HG02840 (cell line): ENCODE measurements at regions not wholly inside any gene's neighbourhood (a gene's known extent, or its start where the extent isn't known, plus 50 kb on each side); places are given as distances from the start of the nearest gene placed in this dataset.
"Not testable (repeated sequence)": the region's sequence is repeated elsewhere in the genome, so short reads cannot be mapped to it uniquely, and the experiment has no call there.

Experiments
- ATAC-seq: cut with Tn5 transposase; IDR thresholded peaks from one replicate; pipeline ENCODE4 v1.9.1; 2021; ENCODE audit warnings: mild to moderate bottlenecking, moderate library complexity, moderate number of reproducible peaks; ENCODE audit not compliant: unreplicated experiment, low FRiP score

DNA sequence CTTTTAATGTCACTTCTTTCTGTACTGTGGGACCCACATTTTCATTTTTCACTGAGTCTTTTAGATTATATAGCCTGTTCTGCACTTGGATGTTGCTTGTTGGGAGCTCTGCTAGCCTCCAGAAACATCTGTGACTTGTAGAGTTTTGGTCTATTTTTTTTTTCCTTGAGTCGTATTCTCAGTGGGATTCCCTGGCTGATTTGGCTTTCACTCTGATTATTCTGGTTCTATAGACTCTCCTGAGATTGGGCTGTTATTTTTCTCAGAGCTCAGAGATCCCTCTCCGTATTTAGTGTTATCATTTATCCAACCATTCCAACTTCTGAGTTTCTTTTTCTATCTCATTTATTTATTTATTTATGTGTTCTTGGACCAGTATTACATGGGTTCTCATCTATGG is 339.3 kb downstream of the FAM170A start:
- ATAC-seq = no peak

DNA sequence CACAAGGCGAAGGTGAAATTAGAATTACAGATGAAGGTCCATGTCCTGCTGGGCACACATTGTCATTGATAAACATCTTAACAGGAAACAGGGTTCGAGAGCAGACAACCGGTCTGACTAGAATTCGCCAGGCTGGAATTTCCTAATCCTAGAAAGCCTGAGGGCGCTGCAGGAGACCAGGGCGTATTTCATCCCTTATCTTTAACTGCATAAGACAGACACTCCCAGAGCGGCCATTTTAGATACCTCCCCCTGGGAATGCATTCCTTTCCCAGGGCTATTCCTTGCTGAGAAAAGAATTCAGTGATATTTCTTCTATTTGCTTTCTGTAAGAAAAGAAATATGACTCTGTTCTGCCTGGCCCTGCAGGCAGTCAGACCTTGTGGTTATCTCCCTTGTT is 357.7 kb downstream of the FAM170A start:
- ATAC-seq = not testable (repeated sequence)

DNA sequence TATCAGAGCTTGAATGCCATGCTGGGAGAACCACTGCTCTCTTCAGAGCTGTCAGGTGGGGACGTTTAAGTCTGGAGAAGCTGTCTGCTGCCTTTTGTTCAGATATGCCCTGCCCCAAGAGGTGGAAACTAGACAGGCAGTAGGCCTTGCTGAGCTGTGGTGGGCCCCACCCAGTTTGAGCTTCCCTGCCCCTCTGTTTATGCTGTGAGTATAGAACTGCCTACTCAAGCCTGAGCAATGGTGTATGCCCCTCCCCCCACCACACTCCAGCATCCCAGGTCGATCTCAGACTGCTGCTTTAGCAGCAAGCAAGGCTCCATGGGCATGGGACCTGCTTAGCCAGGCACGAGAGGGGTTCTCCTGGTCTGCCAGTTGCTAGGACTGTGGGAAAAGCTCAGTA is 362.3 kb downstream of the FAM170A start:
- no peak for ATAC-seq

DNA sequence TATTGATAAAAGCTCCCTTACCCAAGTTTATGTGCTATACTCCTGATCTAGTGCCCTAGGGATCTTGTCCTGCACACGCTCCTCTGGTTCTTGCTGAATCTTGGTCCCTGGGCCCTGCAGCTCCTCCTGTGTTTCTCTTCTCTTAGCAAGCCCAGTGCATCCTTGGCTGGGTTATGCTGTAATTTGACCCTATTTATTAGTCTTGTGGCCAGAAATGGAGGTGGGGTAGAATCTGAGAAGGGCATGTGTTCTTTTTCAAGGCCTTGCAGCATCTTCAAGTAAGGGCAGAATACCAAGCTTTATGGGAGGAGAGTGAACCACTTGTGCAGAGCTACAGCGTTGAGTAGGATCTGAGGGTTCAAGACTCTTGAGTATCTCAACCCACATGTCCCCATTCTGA is 366.8 kb downstream of the FAM170A start:
- ATAC-seq = no peak

DNA sequence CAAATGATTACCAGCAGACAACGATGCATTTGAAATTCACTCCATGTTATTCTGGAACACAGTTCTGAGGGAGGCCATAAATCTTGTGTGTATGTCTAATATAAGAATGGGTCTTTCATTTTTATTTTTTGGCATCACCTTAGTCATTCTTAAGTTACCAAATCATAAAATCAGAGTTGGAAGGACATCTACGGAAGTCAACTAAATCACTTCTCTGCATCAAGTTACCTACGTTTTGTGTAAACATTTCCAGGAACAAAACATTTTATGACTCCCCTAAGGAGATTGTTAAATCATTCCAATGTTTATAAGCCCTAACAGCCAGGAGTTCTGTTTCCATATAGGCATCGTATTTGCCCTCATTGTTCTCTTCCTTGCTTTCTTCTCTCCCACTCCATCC is 378.2 kb downstream of the FAM170A start:
- ATAC-seq = no peak

DNA sequence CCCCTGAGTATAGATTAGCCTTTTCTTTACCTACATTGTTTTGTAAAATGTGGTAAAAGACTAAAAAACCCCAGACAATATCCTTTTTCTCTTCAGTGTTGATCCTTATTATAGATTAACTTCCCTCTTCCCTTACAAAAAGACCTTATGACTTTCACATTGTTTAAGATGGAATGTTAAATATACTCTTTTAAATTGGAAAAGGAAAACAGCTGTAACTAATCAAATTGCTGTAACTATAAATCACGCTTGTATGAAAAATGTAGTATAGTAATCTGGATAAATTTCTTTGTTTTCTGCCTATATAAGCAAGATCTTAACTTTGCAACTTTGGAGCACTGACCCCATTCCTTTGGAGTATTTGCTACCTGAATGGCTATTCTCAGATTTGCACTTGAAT is 383.1 kb downstream of the FAM170A start:
- no peak for ATAC-seq

DNA sequence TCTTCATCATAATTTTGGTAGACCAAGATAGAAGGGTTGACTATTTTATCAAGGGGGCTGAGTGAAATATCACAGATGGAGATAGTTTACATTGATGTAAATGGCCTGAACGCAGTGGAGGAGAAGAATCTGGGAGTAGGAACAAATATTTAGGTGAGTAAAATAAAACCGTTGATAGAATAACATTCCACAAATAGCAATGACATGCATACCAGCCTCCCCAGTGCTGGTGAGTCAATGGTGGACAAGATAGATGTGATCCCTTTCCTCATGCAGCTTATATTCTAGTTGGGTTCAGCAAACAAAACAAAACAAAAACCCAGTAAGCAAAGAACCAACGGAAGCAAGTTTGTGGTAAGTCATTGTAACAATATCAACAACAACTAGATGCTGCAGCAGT is 385.2 kb downstream of the FAM170A start:
- ATAC-seq = no peak

DNA sequence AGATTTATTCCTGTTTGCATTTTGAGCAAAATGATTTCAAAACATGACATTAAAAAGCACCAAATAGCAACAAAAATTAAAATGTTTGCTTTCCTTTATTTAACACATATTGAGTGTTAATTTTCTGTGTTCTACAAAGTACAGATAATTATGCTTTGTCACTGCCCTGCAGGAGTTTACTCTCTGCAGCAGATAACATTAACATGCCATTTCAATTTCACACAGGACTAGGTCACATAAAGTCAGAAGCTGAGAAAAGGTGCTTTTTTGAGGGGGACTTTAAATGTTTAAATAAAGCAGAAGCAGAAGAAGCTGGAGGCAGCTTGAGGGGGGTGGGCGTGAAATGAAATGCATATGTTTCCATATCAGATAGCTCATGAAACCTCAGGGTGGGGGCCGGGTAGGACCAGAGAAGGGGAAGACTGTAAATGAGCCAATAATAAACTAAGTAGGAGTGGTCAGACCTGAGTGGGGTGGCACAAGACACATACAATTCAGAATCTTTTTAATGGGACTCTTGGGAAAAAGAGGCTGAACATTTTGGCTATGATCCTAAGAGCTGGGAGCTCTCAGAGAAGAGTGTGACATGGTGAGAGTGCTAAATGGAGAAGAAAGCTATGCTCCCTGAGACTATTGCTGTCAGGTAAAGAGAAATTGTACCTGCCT is 387.5 kb downstream of the FAM170A start:
- ATAC-seq = no peak

DNA sequence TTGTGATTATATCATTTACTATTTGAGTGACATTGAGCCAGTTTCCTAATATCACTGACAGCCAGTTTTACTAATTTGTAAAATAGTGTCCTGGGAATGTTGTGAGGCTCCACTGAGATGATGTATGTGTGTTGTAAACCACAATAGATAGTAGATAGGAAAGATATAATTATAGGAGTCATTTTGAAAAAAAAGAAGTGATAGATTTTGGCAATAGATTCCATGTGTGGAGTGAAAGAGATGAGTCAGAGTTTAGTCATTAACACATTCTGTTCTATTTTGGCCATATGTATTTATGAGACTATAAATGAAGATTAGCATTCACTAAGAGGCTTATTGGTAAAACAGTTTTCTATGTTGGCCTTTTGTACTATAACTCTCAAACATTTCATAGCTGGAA is 388.2 kb downstream of the FAM170A start:
- ATAC-seq = no peak

DNA sequence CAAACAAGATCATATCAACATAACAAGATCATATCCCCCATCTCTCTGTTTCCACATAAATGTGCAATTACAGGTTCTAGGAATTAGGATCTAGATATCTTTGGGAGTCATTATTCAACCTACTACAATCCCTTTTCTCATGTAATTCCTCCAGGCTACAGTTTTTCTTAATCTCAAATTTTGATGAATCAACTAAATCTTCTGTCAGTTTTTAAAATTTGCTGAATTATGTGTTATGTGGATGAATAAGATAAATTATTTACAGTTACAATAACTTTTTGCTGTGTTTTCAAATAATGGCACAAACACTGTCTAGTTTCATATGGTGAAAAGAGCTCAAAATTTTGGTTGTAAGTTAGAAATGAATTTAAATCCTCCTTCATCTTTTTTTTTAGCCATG is 405.8 kb downstream of the FAM170A start:
- no peak for ATAC-seq

DNA sequence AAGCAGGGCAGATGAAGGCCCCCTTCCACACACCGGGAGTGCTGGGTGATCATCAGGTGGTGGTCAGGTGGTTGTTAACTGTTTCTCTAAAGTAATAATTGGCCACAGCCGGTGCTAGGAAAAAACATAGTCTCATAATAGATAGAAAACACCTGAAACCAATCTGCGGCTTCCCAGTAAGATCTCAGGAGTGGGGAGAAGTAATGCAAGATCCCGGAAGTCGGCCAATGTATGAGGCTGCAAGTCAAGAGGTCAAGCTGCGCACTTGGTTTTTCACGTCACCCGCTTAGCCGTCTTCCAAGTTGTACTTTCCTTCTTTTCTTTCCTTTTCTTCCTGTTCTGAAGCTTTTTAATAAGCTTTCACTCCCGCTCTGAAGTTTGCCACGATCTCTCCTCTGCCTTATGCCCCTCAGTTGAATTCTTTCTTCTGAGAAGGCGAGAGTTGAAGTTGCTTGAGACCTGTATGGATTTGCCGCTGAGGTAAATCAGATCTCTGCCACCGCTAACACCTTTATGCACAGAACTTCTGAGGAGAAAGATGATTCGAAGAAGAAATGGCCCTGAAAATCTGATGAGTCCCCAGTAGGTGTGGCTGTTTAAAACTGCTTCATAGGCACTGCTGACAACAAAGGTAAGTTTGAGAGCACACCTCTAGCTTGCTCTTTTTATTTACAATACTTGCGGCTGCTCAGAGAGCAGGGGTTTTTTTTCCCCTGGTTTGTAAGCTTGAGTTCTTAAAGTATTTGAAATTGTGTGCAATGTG is 406.6 kb downstream of the FAM170A start:
- ATAC-seq = no peak

DNA sequence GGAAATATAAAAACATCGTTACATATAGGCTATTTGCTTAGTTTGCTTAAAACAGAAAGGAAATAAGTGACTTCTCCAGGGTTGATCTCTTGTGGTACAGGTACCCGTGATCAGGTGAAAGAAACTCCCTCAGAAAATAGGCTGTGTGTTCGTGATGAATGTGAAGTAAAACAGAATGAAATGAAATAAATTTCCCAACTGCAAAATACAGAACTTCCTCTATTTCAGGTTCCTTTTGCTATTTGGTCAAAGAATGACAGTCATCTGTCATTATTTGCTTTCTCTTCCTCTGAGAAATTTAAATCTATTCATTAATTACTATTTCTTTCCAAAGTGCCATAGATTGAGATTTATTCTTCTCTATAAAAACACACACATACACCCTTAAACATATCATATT is 408.1 kb downstream of the FAM170A start:
- ATAC-seq = no peak

DNA sequence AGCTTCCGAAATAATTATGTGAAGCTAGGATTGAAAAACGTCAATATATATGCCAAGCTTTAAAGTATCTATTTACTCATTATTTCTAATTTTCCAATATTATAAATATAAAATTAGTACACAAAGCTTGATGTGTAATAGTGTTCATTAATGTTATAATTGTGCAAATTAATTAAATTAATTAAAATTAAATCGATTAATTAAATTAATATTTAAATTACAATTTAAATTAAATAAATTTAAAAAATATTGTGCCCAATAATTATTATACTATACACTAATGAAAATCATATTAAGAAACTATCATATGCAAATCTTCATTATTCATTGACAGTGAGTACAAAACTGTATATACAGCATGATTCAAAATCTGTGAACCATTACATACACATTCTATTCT is 409.8 kb downstream of the FAM170A start:
- ATAC-seq = no peak

DNA sequence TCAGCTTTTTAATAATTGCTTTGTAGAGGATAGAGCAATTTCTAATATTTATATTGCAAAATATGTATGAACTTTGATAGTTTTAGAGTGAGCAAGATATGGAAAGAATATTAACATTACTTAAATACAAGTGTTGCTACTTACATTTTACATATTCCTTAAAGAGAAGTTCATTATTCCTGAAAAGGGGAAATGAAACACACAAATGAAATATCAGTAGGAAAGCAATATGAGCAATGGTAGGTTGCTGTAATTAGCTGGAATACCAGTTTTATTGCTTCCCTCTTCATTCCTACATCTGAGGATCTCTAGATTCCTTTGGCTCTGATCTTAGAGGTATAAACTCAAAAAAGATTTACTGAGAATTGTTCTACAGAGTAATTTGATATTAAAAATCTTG is 414.1 kb downstream of the FAM170A start:
- no peak for ATAC-seq

DNA sequence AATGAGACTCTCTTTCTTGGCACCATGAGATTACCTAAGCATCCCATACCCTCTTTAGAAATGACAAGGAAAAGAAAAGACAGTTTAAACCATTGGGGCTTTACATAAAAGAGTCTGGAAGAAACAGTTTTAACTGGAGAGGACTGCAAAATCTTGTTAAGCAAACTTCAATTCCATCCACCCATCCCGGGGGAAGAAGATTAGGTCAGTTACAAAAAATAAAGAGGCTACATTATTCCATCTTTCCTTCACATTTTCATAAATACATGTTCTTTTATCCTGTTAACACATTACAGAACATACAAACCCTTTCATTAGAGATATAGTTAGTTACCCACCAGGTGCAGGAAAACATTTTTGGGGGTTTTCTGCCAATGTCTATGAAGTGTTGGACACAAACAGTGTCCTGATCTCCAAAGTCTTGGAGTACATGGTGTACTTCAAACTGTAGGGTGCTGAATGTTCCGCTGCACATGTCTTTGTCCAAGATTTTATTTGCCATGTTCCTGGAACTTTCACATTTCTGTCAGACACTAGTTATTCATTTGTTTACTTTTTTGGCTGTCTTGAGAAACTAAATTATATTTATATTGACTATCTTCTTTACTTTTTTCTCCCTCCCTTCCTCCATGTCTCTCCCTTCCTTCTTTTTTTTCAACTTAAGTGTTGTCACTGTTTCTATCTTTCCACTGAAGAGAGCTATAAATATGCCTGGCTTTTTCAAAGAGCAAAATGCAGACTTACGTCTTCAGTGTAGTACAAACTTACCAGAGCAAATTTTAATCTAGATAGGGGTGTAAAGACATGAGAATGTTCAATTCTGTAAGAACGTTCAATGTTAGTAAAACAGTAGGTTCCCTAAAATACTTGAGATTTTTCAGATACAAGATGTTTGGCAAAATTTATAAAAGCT is 410.9 kb upstream of the PRR16 start:
- ATAC-seq = no peak

DNA sequence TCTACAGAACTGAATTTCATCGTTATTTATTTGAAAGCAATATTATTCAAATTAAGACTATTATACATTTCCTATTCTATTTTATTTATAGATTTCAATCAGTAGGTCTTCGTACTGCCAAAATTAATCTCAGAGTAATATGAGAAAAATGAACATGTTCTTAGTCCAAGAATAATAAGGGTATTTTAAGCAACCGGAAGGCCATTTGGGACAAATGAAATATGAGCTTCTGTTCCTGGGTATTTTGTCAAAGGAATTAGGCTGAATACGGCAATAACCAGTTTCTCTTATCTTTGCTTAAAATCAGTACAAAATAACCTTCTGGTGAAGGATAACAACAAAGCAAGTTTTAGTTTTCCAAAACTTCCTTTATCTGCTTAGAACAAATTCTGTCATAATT is 410.3 kb upstream of the PRR16 start:
- ATAC-seq = no peak

DNA sequence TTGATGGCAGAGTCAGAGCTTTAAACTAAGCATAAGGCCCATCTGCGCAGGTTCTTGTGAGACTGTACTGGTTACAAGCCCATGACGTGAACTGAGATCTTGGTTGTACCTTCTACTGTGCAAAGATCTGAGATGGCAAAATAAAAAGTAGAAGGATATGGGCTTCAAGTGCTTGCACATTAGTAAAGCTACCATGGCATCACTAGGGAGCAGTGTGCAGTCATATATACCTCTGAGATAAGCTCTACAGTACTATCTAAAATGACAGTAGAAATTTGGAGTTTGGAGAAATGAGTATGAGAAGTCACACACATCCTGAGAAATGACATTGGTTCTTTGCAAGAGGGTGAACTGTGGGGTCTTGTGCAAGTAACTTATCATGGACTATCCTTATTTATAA is 408.2 kb upstream of the PRR16 start:
- ATAC-seq = no peak

DNA sequence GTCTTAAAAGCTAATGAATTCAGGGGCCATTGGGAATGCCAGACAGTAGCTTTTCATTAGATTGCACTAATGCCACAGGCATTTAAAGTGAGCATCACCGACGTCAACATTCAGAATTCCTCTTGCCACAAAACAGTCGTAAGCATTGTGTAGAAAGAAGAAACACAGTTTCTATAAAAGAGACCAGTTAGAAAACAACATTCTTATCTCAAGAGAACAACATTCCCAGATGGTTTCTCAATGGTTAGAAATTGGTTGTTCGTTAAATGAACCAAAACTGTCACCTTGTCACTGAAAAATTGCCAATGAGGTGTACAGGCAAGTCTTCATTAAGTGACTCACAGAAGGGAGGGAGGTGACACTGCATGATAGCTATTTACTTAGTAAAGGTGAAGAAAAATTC is 401.6 kb upstream of the PRR16 start:
- ATAC-seq = no peak

DNA sequence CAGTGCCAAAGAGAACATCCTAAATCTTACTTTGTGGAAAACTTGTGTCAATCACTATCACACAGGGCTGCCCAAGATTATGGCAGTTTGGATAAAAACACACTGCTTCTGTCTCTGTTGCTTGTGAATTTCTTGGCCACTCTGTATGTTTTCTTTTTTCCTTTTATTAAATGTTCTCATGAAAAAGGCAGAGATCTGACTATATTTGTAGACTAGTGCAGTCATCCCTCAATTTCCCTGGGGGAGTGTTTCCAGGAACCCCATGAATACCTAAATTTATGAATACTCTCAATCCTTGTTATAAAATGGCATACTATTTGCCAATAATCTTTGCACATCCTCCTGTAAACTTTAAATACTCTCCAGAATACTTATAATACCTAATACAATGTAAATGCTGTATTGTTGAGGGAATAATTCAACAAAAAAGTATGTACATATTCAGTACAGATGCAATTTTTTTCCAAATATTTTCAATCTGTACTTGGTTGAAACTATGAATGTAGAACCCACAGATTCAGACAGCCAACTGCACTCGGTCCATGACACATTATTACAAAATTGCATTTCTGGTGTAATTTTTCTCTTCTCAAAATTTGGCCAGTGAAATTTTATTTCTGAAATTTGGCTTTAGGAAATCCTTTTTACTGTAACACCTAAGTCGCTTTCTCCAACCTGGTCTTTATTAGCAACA is 391.9 kb upstream of the PRR16 start:
- no peak for ATAC-seq

DNA sequence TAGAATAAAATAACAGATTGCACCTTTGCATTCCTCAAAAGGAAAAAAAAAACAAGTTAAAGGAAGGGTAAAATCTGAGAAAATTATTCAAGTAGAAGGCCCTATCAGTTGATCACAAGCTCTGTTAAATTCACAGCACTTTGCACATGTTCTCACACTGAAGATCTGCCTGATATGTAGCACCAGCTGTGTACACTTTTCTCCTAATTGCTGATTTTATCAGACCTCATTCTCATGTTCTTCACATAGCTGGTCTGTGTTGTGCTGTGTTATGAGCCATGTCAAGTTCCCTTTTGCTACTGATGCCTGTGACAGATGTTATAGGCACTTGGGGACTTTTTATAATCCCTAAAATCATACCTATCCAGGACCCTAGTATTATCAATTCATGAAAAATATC is 390.4 kb upstream of the PRR16 start:
- ATAC-seq = no peak

DNA sequence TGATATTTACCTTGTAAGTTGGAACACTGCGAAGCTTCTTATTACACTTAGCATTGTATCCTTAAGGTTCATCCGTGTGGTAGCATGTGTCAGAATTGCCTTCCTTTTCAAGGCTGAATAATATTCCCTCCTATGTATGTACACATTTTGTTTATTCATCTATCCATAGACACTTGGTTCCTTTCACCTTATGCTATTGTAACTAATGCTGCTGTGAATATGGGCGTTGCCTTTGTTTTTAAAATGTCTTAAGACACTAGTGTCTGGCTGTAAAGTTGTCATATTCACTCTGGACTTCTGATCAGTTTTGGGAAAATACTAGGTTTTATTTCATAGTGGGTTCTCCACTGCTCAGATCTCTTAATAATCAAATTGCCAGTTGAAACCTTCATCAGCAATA is 383.3 kb upstream of the PRR16 start:
- no peak for ATAC-seq
